ENCODE measurements at regions not wholly inside any gene's neighbourhood (a gene's known extent, or its start where the extent isn't known, plus 50 kb on each side); places are given as distances from the start of the nearest gene placed in this dataset.

GRCh38 chr2:219775506-219775905 lies 148.1 kb downstream of the SLC4A3 start:
- no peak overlapping the region for H3K4me3 Mint-ChIP-seq
- no peaks in the 10 kb centered on the region for H3K9me3 Mint-ChIP-seq
- no peaks in the 10 kb centered on the region for H3K4me1 Mint-ChIP-seq
- H3K36me3 Mint-ChIP-seq, result no peaks in the 10 kb centered on the region
- H3K27ac Mint-ChIP-seq, result no peak overlapping the region
- no peak for DNase-seq
- H3K27me3 Mint-ChIP-seq, result peaks cover 13% of the 10 kb centered on the region

DNA sequence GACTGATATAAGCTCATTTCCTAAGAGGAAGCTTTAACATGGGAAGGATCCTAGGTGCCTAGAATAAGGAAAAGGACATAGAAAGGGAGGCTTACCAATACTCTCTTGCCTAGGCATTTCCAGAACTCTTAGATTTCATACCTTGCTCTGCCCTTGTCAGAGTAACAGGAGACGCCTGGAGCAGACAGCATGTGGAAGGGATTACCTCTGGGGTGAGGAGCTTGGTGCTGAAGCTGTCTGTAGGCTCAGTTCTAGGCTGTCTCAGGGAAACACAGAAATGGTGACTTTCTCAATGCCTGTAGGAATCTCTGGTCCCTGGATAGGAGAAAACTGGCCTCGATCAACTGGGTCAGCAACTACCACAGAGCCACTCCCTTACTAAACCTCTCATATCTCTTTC lies 150.0 kb downstream of the SLC4A3 start:
- Mint-ChIP-seq H3K4me3 (no peak overlapping the region), H3K27me3 (peaks cover 18% of the 10 kb centered on the region), H3K4me1 (no peaks in the 10 kb centered on the region), H3K9me3 (no peaks in the 10 kb centered on the region), H3K36me3 (no peaks in the 10 kb centered on the region), H3K27ac (no peak overlapping the region)
- no peak for DNase-seq

GRCh38 chr2:219778189-219778588 lies 150.8 kb downstream of the SLC4A3 start:
- no peak overlapping the region for H3K4me3 Mint-ChIP-seq
- H3K36me3 Mint-ChIP-seq, result no peaks in the 10 kb centered on the region
- peaks cover 18% of the 10 kb centered on the region for H3K27me3 Mint-ChIP-seq
- H3K4me1 Mint-ChIP-seq, result no peaks in the 10 kb centered on the region
- H3K9me3 Mint-ChIP-seq, result no peaks in the 10 kb centered on the region
- H3K27ac Mint-ChIP-seq, result no peak overlapping the region
- no peak for DNase-seq

- H3K27me3 Mint-ChIP-seq, result peaks cover 25% of the 10 kb centered on the region
- no peak for DNase-seq
- H3K4me3 Mint-ChIP-seq, result no peak overlapping the region
- H3K4me1 Mint-ChIP-seq, result no peaks in the 10 kb centered on the region
- no peaks in the 10 kb centered on the region for H3K9me3 Mint-ChIP-seq
- H3K36me3 Mint-ChIP-seq, result no peaks in the 10 kb centered on the region
- no peak overlapping the region for H3K27ac Mint-ChIP-seq
These were observed 155.4 kb downstream of the SLC4A3 start for GRCh38 chr2:219782737-219783348.

DNA sequence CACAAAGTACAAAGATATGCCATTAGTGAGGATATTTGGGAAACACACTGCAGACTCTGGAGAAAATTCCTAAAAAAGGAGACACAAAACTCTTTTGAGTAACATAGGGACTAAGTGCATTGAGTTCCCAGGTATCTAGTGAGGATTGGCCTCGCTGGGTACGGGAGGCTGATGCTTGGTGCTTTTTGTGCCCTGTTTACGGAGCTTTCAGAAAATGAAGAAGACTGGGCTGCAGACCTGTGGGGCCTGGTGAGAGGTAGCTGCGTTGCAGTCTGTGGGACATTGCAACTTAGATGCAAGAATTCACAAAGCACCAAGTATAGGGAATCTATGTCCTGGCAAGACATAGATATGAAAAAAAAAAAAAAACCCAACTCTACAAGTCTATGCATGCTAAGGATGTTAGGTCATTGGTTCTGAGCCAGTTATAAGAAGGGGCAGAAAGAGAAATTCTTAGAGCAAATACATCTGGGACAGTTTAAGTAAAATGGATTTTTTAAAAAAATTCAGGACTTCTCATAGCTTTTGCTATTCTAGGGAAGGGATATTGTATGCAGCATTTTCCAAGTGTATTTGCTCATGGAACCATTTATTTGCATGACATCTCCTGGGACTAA lies 156.0 kb downstream of the SLC4A3 start:
- Mint-ChIP-seq H3K4me3 (no peak overlapping the region), H3K9me3 (no peaks in the 10 kb centered on the region), H3K27ac (no peak overlapping the region), H3K4me1 (no peaks in the 10 kb centered on the region), H3K36me3 (no peaks in the 10 kb centered on the region), H3K27me3 (peaks cover 25% of the 10 kb centered on the region)
- DNase-seq, result no peak

DNA sequence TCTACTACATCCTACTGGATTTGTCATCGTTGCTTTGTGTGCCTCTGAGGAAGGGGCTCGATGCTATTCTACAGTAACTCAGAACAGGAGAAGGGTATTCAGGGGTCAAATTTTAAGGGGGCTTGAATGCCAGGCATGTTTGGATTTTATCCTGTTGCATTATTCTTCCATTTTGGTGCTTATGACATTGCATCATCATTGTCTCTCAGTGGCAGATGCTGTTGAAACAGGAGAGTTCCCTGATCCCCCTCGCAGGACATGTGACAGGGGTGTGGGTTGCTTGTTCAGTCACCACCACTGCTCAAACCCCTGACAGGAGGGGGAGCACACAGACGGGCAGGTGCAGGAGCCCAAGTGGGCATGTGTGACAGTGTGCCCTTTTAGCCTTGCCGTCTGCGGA lies 156.7 kb downstream of the SLC4A3 start:
- Mint-ChIP-seq H3K27me3 (peaks cover 31% of the 10 kb centered on the region), H3K4me1 (no peaks in the 10 kb centered on the region), H3K36me3 (no peaks in the 10 kb centered on the region), H3K27ac (no peak overlapping the region), H3K4me3 (no peak overlapping the region), H3K9me3 (no peaks in the 10 kb centered on the region)
- DNase-seq, result no peak

DNA sequence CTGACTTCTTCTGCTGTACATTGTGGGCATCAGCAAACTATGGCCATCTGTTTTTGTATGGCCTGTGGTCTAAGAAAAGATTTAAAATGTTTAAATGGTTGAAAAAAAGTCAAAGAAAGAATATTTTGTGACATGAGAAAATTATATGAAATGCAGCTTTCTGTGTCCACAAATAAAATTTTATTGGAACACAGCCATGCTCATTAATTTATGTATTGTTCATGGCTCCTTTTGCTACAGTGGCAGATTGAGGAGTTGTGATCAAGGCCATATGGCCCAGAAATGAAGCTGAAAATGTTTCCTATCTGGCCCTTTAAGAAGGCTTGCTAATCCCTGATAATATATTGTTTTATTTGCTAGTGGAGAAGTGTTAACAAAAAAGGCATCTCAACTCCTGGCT lies 162.0 kb downstream of the SLC4A3 start:
- H3K4me1 Mint-ChIP-seq, result no peaks in the 10 kb centered on the region
- no peak overlapping the region for H3K4me3 Mint-ChIP-seq
- DNase-seq, result no peak
- no peaks in the 10 kb centered on the region for H3K9me3 Mint-ChIP-seq
- H3K27ac Mint-ChIP-seq, result no peak overlapping the region
- no peaks in the 10 kb centered on the region for H3K36me3 Mint-ChIP-seq
- H3K27me3 Mint-ChIP-seq, result peaks cover 24% of the 10 kb centered on the region

DNA sequence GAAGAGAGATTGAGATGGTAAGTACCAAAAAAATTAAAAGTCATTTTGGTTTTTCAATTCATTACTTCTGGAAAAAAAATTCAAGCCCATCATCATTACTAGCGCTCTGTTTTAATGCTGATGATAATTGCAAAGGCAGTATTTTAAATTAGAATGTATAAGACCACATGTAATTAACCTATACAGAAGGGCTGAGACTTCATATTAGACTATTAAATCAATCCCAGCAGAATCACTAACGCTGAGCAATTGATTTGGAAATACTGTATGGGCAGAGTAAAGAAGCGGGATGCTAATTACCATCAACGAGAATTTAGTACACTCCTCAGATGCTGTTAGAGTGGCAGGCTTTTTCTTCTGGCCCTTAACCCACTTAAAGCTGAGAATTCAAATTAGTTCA lies 165.0 kb downstream of the SLC4A3 start:
- H3K27me3 Mint-ChIP-seq, result peaks cover 10% of the 10 kb centered on the region
- H3K27ac Mint-ChIP-seq, result no peak overlapping the region
- H3K4me1 Mint-ChIP-seq, result no peaks in the 10 kb centered on the region

GRCh38 chr2:219798430-219798829 lies 171.0 kb downstream of the SLC4A3 start:
- no peaks in the 10 kb centered on the region for H3K4me1 Mint-ChIP-seq
- no peaks in the 10 kb centered on the region for H3K27me3 Mint-ChIP-seq
- H3K36me3 Mint-ChIP-seq, result no peaks in the 10 kb centered on the region
- no peak overlapping the region for H3K4me3 Mint-ChIP-seq
- H3K9me3 Mint-ChIP-seq, result no peaks in the 10 kb centered on the region
- no peak overlapping the region for H3K27ac Mint-ChIP-seq
- no peak for DNase-seq

More for the DNA sequence above, 165.0 kb downstream of the SLC4A3 start:
- Mint-ChIP-seq H3K9me3 (no peaks in the 10 kb centered on the region), H3K4me3 (no peak overlapping the region), H3K36me3 (no peaks in the 10 kb centered on the region)
- DNase-seq, result no peak

- Mint-ChIP-seq H3K36me3 (no peaks in the 10 kb centered on the region), H3K9me3 (no peaks in the 10 kb centered on the region), H3K4me3 (no peak overlapping the region), H3K4me1 (no peaks in the 10 kb centered on the region), H3K27me3 (no peaks in the 10 kb centered on the region), H3K27ac (no peak overlapping the region)
- DNase-seq, result no peak
These were observed 175.9 kb downstream of the SLC4A3 start for GRCh38 chr2:219803294-219803693.

DNA sequence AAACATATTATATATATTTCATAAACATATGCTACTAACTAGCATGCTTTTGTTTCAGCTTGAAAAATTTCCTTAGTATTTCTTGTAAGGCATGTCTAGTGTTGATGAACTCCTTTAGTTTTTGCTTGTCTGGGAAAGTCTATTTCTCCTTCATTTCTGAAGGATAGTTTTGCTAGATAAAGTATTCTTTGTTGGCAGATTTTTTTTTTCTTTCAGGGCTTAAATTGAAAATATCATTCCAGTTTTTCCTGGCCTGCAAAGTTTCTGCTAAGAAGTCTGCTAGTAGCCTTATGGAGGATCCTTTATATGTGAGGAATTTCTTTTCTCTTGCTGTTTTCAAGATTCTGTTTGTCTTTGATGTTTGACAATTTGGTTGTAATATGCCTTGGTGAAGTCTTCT lies 183.5 kb downstream of the SLC4A3 start:
- peaks cover 8% of the 10 kb centered on the region for H3K9me3 Mint-ChIP-seq
- no peak overlapping the region for H3K27ac Mint-ChIP-seq
- H3K4me1 Mint-ChIP-seq, result no peaks in the 10 kb centered on the region
- no peaks in the 10 kb centered on the region for H3K27me3 Mint-ChIP-seq
- H3K4me3 Mint-ChIP-seq, result no peak overlapping the region
- no peak for DNase-seq
- H3K36me3 Mint-ChIP-seq, result peaks cover 2% of the 10 kb centered on the region

DNA sequence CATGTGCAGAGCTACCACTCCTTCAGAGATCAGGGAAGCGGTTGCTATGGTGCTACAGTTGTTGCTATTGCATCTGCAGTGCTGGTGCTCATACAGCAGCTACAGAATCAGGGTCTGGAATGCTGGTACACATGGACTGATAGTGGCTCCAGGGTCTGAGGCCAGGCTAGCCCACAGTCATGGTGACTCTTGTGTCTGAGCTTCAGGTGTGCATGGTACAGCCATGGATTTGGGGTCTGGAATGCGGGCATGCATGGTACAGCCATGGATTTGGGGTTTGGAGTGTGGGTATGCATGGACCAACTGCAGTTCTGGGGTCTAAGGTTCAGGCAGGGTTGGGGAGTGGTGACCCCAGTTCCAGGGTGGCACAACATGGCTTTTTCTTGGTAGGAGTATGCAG lies 185.2 kb downstream of the SLC4A3 start:
- peaks cover 2% of the 10 kb centered on the region for H3K36me3 Mint-ChIP-seq
- H3K4me1 Mint-ChIP-seq, result no peaks in the 10 kb centered on the region
- H3K27me3 Mint-ChIP-seq, result peaks cover under 1% of the 10 kb centered on the region
- H3K27ac Mint-ChIP-seq, result no peak overlapping the region
- no peak overlapping the region for H3K4me3 Mint-ChIP-seq
- H3K9me3 Mint-ChIP-seq, result peaks cover 10% of the 10 kb centered on the region
- no peak for DNase-seq

GRCh38 chr2:219820767-219821166 lies 193.3 kb downstream of the SLC4A3 start:
- no peak for DNase-seq
- H3K4me3 Mint-ChIP-seq, result no peak overlapping the region
- peaks cover 7% of the 10 kb centered on the region for H3K9me3 Mint-ChIP-seq
- no peak overlapping the region for H3K27ac Mint-ChIP-seq
- no peaks in the 10 kb centered on the region for H3K4me1 Mint-ChIP-seq
- peaks cover 25% of the 10 kb centered on the region for H3K27me3 Mint-ChIP-seq
- no peaks in the 10 kb centered on the region for H3K36me3 Mint-ChIP-seq

DNA sequence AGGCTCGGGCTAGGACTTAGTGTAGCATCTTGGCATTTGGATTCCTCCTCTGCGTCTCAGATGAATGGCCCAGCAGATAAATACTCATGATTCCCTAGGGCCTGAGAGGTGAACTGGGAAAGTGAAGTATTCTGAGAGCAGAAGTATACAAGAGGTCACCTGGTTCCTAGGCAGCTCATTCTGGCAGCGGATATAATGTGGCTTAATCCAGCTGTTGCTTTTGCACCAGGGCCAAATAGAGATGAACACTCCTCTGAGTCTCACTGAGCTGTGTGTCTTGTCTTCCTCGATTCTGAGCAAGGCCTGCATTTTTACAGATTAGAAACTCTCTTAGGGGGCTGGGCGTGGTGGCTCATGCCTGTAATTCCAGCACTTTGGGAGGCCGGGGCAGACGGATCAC lies 196.1 kb downstream of the SLC4A3 start:
- Mint-ChIP-seq H3K27ac (no peak overlapping the region), H3K9me3 (peaks cover 5% of the 10 kb centered on the region), H3K4me1 (no peaks in the 10 kb centered on the region), H3K4me3 (no peak overlapping the region), H3K36me3 (no peaks in the 10 kb centered on the region), H3K27me3 (peaks cover 18% of the 10 kb centered on the region)
- no peak for DNase-seq

DNA sequence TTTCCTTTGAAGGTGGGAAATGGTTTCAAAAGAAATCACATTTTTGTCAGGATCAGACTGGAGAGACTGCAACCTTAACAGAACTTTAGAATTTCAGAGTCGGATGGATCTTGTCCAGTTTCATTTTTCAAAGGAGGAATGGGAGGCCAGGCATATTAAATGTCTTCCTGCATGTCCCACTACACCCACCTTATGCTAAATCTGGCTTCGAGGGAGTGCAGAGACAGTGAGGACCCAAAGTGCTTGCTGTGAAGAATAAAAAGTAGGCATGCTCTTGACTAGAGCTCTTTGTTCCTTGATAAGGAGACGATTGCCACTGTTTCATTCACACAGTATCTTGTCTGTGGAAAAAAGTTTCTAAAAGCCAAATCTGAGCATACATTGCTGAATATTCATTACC lies 197.6 kb downstream of the SLC4A3 start:
- H3K36me3 Mint-ChIP-seq, result no peaks in the 10 kb centered on the region
- H3K27me3 Mint-ChIP-seq, result peaks cover 18% of the 10 kb centered on the region
- H3K9me3 Mint-ChIP-seq, result no peaks in the 10 kb centered on the region
- no peak for DNase-seq
- no peaks in the 10 kb centered on the region for H3K4me1 Mint-ChIP-seq
- no peak overlapping the region for H3K27ac Mint-ChIP-seq
- H3K4me3 Mint-ChIP-seq, result no peak overlapping the region

DNA sequence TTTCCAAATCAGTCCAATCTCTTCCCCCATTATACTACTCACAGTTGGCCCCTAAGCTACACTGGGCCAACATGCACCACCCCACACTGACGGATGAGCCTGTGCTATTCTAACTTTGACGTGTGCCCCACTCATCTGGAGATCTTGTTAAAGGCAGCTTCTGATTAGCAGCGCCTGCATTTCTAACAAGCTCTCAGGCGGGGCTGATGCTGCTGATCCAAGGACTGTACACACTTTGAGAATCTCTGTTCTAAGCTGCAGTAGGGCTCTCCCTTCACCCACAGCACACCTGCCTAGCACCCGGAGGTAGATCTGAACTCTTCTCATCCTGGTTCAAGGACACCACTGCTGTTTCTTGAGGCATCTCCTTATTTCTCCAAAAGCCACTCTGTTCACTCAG lies 200.7 kb downstream of the SLC4A3 start:
- no peaks in the 10 kb centered on the region for H3K4me1 Mint-ChIP-seq
- no peak for DNase-seq
- peaks cover 3% of the 10 kb centered on the region for H3K27me3 Mint-ChIP-seq
- no peaks in the 10 kb centered on the region for H3K9me3 Mint-ChIP-seq
- no peaks in the 10 kb centered on the region for H3K36me3 Mint-ChIP-seq
- H3K27ac Mint-ChIP-seq, result no peak overlapping the region
- H3K4me3 Mint-ChIP-seq, result no peak overlapping the region

Measured in activated naive CD8-positive, alpha-beta T cell treated with anti-CD3 and anti-CD28 coated beads for 36 hours (primary cell).